Testis (tissue), 2 donors: ENCODE measurements at regions not wholly inside any gene's neighbourhood (a gene's known extent, or its start where the extent isn't known, plus 50 kb on each side); places are given as distances from the start of the nearest gene placed in this dataset.

ENCODE experiments used
- DNase-seq: peaks from one replicate; pipeline ENCODE4 v3.0.0-alpha.2; 2019
- H3K27ac ChIP-seq, 2 donors: fragments of 200-600 bp; sonication (generic); one replicate each; pipeline ENCODE4 v1.5.1; 2019
- H3K27me3 ChIP-seq: fragments of 200-600 bp; sonication (generic); one replicate; pipeline ENCODE4 v1.5.1; 2019
- H3K36me3 ChIP-seq: fragments of 200-600 bp; sonication (generic); one replicate; pipeline ENCODE4 v1.5.1; 2017; ENCODE audit warnings: low read depth; ENCODE audit errors: missing control alignments
- H3K4me1 ChIP-seq: fragments of 200-600 bp; sonication (generic); one replicate; pipeline ENCODE4 v1.5.1; 2019
- H3K4me3 ChIP-seq, 2 donors: fragments of 200-600 bp; sonication (generic); one replicate each; pipeline ENCODE4 v1.5.1; 2017 to 2019
- H3K9me3 ChIP-seq: fragments of 200-600 bp; sonication (generic); one replicate; pipeline ENCODE4 v1.5.1; 2017
- POLR2A ChIP-seq: fragments of 450-650 bp; IDR thresholded peaks from one replicate; pipeline ENCODE4 v1.6.1; 2017; ENCODE audit warnings: antibody characterized with exemption, mild to moderate bottlenecking, moderate library complexity
- WGBS, 2 donors: methylation state at CpG; one replicate each; pipeline ENCODE4 v1.1.5; 2018; 5-methylcytosine and 5-hydroxymethylcytosine counted together
- intact Hi-C: fragments of 100-400 bp; cut with DNase I; formaldehyde crosslinking; loops from one replicate; pipeline ENCODE4 v1.15.1; 2023; ENCODE audit warnings: low total_unique reads
- TF ChIP-seq, protein P1 (sequence below), 3 experiments: fragments of 450-650 bp in 2 of 3; fragments of 200-600 bp in 1 of 3; sonication (generic) in 1 of 3; IDR thresholded peaks; one replicate each; pipeline ENCODE4 v1.5.1; 2016 to 2019; ENCODE audit warnings: antibody characterized with exemption in 3 of 3, mild to moderate bottlenecking in 2 of 3, moderate library complexity in 1 of 3

- Histone ChIP-seq H3K4me3 (no peak overlapping the region), H3K27ac (no peak overlapping the region), H3K4me1 (no peaks in the 10 kb centered on the region), H3K9me3 (no peaks in the 10 kb centered on the region), H3K36me3 (no peaks in the 10 kb centered on the region), H3K27me3 (no peaks in the 10 kb centered on the region)
- WGBS, 2 donors: 46 to 70% methylated on average over 2 of the region's 2 CpGs
- no peak for DNase-seq
- intact Hi-C loops: no loop called here
- TF ChIP-seq, protein P1, sequence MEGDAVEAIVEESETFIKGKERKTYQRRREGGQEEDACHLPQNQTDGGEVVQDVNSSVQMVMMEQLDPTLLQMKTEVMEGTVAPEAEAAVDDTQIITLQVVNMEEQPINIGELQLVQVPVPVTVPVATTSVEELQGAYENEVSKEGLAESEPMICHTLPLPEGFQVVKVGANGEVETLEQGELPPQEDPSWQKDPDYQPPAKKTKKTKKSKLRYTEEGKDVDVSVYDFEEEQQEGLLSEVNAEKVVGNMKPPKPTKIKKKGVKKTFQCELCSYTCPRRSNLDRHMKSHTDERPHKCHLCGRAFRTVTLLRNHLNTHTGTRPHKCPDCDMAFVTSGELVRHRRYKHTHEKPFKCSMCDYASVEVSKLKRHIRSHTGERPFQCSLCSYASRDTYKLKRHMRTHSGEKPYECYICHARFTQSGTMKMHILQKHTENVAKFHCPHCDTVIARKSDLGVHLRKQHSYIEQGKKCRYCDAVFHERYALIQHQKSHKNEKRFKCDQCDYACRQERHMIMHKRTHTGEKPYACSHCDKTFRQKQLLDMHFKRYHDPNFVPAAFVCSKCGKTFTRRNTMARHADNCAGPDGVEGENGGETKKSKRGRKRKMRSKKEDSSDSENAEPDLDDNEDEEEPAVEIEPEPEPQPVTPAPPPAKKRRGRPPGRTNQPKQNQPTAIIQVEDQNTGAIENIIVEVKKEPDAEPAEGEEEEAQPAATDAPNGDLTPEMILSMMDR (IDR thresholded peaks at IDR 0.05): no peak
- TF ChIP-seq POLR2A: no peak
Measured at GRCh38 chr20:46838011-46838410, 56.6 kb upstream of the EYA2 start.

GRCh38 chr20:46840054-46840729 is 54.5 kb upstream of the EYA2 start:
- no peaks in the 10 kb centered on the region for H3K4me1 ChIP-seq
- intact Hi-C loops: no loop called here
- H3K4me3 ChIP-seq: no peak overlapping the region
- H3K27ac ChIP-seq: no peak overlapping the region
- no peak for DNase-seq
- WGBS, 2 donors: 92% methylated on average over 4 of the region's 4 CpGs
- TF ChIP-seq POLR2A: no peak
- TF ChIP-seq, protein P1 (IDR thresholded peaks at IDR 0.05): no peak
- H3K27me3 ChIP-seq: no peaks in the 10 kb centered on the region
- no peaks in the 10 kb centered on the region for H3K36me3 ChIP-seq
- H3K9me3 ChIP-seq: no peaks in the 10 kb centered on the region
